LNCaP clone FGC (cell line): ENCODE measurements at regions not wholly inside any gene's neighbourhood (a gene's known extent, or its start where the extent isn't known, plus 50 kb on each side); places are given as distances from the start of the nearest gene placed in this dataset.

Experiments
- DNase-seq: peaks from one replicate; pipeline ENCODE4 v3.0.0-alpha.2; 2011; ENCODE audit warnings: low read depth
- H3K4me3 ChIP-seq: 2 replicates; pipeline ENCODE4 v1.5.1; 2011; ENCODE audit warnings: mild to moderate bottlenecking, low read depth, low read length, control low read depth
- TF ChIP-seq, protein P1 (sequence below): IDR thresholded peaks from 2 replicates; pipeline ENCODE4 v1.5.1; 2012; ENCODE audit warnings: mild to moderate bottlenecking; ENCODE audit not compliant: control insufficient read depth, insufficient read depth; ENCODE audit errors: extremely low read depth

DNA sequence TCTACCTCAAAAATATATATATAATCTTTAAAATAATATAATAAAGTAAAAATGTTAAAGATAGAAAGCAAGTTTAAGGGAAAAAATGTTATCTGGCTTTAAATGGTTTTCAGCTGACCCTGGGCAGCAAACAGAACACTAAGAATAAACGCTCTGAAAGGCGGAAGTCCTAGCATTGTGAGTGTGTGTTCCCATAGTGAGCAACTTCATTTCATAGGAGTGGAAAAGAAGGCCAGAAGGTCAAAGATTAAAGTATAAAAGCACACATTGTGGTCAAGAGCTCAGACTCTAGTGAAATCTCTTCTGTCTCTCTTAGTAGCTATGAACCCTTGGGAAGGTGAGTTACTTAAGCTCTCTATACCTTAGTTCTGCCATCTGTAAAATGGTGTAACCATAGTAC is 374.4 kb downstream of the ENC1 start:
- TF ChIP-seq, protein P1, sequence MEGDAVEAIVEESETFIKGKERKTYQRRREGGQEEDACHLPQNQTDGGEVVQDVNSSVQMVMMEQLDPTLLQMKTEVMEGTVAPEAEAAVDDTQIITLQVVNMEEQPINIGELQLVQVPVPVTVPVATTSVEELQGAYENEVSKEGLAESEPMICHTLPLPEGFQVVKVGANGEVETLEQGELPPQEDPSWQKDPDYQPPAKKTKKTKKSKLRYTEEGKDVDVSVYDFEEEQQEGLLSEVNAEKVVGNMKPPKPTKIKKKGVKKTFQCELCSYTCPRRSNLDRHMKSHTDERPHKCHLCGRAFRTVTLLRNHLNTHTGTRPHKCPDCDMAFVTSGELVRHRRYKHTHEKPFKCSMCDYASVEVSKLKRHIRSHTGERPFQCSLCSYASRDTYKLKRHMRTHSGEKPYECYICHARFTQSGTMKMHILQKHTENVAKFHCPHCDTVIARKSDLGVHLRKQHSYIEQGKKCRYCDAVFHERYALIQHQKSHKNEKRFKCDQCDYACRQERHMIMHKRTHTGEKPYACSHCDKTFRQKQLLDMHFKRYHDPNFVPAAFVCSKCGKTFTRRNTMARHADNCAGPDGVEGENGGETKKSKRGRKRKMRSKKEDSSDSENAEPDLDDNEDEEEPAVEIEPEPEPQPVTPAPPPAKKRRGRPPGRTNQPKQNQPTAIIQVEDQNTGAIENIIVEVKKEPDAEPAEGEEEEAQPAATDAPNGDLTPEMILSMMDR = no peak
- DNase-seq = no peak

DNA sequence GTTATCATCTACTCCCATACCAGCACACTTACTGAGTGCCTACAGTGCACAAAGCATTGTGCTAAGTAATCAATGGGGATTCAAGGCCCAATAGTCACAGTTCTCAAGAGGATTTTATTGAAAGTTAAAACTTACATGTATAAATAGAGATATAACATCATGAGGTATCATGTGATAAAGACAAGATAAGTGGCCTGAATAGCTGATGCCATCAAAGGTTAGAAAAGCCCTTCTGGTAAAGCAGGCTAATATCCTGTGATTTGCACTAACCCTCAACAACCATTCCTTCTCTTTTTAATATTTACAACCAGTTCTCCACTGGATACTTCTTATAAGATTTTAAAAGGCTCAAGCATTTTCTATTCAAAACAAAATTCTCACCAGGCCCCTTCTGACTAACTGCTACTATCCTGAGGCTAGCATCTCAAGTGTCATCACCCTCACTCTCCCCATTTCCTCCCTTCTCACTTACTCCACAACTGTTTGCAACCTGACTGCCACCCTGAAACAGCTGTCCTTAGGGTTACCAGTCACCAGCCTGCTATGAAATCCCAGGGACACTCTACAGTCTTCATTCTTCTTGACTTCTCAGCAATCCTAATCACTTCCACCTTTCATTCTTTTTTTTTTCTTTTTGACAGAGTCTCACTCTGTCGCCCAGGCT is 377.9 kb downstream of the ENC1 start:
- TF ChIP-seq, protein P1 = no peak
- DNase-seq = no peak
- H3K4me3 ChIP-seq = no peak overlapping the region

More for the DNA sequence above, 374.4 kb downstream of the ENC1 start:
- no peak overlapping the region for H3K4me3 ChIP-seq

DNA sequence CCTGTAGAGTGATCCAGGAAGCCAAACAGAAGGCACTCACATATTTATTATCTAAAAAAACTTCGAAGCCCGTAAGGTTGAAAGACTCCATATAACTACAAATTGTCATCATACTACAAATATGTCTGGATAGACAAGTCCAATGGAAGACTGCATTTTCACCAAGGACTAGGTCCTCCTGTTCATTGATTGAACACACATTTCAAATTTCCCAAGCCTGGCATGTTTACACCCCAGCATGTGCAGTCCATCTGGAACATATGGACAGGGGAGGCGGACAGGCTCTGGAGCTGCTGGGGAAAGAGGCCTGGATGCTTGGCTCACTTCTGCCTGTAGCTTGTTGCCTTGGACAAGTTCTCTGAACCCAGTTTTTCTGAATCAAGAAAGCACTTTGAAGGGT is 378.7 kb downstream of the ENC1 start:
- no peak for DNase-seq
- TF ChIP-seq, protein P1 = no peak
- H3K4me3 ChIP-seq = no peak overlapping the region

DNA sequence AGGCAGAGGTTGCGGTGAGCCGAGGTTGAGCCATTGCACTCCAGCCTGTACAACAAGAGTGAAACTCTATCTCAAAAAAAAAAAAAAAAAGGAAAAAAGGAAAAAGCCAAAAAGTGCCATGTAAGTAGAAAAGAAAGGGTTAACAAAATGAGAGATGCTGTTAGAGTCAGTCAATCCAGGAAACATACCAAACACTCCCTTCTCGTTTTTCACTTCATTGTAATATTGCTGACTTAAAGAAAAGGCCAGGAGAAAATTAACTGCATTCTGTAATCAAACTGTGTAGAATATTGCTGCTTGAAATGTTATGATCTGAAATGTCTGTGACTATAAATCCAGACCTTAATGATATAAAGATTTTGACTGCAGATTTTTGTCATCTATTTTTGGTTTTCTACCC is 379.1 kb downstream of the ENC1 start:
- TF ChIP-seq, protein P1 = no peak
- no peak overlapping the region for H3K4me3 ChIP-seq
- no peak for DNase-seq

DNA sequence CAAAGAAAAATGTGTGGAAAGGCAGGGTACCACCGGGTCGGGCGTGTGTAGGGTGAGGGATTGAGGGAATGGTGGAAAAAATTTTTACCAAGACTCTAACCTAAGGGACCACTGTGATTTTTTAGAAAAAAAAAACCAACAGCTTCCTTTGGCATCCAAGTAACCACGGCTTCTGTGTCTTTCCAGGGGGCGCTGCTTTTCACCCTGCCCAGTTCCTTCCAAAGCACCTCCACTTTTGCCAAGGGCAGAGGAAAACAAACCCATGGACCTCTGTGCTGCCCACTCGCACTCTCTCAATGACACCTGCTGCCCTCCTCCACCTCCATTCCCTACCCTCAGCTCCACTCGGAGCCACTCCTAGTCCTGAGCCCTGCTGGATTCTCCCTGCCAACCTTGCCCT is 381.0 kb downstream of the ENC1 start:
- DNase-seq = no peak
- H3K4me3 ChIP-seq = no peak overlapping the region
- TF ChIP-seq, protein P1 = no peak

DNA sequence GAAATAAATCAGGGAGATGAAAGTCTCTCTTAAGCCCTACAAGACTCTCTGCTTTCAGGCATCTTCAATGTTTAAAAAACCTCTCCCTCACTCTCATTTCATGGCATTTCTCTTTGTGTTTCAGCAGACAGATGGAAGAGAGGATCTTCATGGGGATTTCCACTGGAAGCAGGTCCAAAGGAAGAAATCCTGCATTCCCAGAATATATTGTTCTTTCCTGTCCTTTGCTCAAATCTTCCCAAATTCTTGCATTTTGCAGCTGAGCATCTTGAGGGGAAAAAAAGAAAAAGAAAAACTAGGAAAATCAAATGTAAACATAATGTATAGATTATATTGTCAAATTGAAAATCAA is 382.2 kb downstream of the ENC1 start:
- no peak overlapping the region for H3K4me3 ChIP-seq
- no peak for DNase-seq
- TF ChIP-seq, protein P1 = no peak

DNA sequence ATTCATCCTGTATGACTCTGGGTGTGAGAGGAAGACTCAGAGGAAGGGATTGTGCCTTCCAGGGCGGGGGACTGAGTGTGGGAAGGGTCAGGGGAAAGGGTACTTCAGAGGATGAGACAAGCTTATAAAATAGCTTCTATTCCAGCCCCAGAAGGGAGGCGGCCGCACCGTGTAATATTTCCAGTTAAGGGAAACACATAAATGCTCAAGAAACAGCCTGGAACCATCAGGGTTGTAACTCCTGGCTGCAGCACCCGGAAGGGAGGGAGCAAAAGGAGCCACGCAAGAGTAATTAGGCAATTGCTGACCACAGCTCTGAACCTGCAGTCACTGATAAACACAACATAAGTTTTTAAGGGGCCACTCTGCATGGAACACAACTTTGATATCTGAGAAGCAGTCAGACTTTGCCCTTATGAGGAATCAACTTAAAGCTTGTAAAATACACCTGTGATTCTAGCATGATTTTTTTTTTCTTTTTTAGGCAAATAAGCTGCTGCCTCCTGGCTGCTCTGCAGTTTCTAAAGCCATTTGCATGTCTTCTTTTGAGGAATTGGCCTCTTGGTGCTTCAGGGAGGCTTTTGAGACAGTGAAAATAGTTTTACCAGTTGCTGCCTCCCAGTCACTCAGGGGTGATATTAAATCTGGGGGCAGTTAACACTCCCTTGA is 382.7 kb downstream of the ENC1 start:
- TF ChIP-seq, protein P1 = no peak
- no peak overlapping the region for H3K4me3 ChIP-seq
- DNase-seq = no peak
